ENCODE measurements at regions not wholly inside any gene's neighbourhood (a gene's known extent, or its start where the extent isn't known, plus 50 kb on each side); places are given as distances from the start of the nearest gene placed in this dataset.

DNA sequence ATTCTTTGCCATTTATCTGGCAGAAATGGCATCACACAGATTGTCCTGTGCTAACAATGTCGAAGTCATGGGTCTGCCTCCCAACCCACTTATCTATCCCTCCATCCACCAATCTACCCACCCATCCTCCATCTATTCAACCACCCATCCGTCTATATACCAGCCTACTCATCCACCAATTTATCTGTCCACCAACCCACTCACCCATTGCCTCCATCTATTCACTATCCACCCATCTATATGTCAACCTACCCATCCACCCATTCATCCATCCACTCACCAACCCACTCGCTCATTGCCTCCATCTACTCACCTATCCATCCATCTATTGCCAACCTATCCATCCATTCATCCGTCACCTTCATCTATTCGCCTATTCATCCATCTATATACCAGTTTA is 521.2 kb downstream of the SHQ1 start:
- ChIA-PET POLR2A (ENCODE audit: partially characterized antibody) (no interaction called here), CTCF (ENCODE audit: partially characterized antibody) (no interaction called here)
- Histone ChIP-seq H3K4me1 (ENCODE audit: insufficient read depth, low read length) (no peaks in the 10 kb centered on the region), H3K36me3 (ENCODE audit: insufficient read depth, low read length) (no peaks in the 10 kb centered on the region), H3K9me3 (ENCODE audit: control insufficient read depth in 1 of 2, low read length in 2 of 2) (no peaks in the 10 kb centered on the region), H3K27me3 (ENCODE audit: insufficient read depth, low read length) (no peaks in the 10 kb centered on the region), H3K4me3 (ENCODE audit: low read length in 2 of 2) (no peak overlapping the region), H3K27ac (ENCODE audit: low read depth, low read length) (no peak overlapping the region)
- no peaks in the 10 kb centered on the region for H3K4me1 Mint-ChIP-seq
- no peak for DNase-seq
- no peaks in the 10 kb centered on the region for H3K36me3 Mint-ChIP-seq
- H3K9me3 Mint-ChIP-seq: peaks cover 0 to 3% (median 0%) of the 10 kb centered on the region in 8 donors
- intact Hi-C loops (cut with micrococcal nuclease): no loop called here
- peaks cover 0 to 5% of the 10 kb centered on the region in 2 donors for H3K27me3 Mint-ChIP-seq
- H3K4me3 Mint-ChIP-seq: no peak overlapping the region
- no peak overlapping the region for H3K27ac Mint-ChIP-seq

DNA sequence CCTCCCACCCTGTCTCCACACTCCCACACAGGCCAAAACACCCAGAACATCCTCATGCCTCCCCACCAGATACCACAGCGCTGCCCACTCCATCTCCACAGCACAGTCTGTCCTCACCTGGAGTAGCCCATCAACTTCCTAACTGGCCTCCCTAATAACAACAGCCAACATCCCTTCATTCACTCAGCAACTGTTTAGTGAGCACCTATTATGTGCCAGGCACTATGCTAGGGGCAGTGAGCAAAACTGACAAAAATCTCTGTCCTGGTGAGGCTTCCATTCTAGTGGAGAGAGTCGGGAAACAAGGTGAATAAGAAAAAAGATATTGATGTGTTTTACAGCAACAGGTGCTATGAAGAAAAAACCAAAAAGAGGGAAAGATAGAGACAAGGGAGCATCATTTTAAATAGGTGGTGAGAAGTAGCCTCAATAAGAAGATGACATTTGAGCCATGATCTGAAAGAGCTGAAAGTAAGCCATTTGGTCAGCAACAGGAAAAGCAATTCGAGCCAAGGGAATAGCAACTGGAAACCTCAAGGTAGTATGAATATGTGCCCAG is 523.9 kb downstream of the SHQ1 start:
- no peaks in the 10 kb centered on the region for H3K4me1 ChIP-seq (ENCODE audit: insufficient read depth, low read length)
- H3K4me1 Mint-ChIP-seq: no peaks in the 10 kb centered on the region
- H3K9me3 ChIP-seq (ENCODE audit: control insufficient read depth in 1 of 2, low read length in 2 of 2): no peaks in the 10 kb centered on the region
- H3K4me3 ChIP-seq (ENCODE audit: low read length in 2 of 2): no peak overlapping the region
- H3K36me3 Mint-ChIP-seq: no peaks in the 10 kb centered on the region
- intact Hi-C loops (cut with micrococcal nuclease): no loop called here
- H3K27me3 Mint-ChIP-seq: peaks cover 0 to 5% of the 10 kb centered on the region in 2 donors
- H3K27me3 ChIP-seq (ENCODE audit: insufficient read depth, low read length): no peaks in the 10 kb centered on the region
- CTCF ChIA-PET (ENCODE audit: partially characterized antibody): no interaction called here
- POLR2A ChIA-PET (ENCODE audit: partially characterized antibody): no interaction called here
- no peak overlapping the region for H3K4me3 Mint-ChIP-seq
- H3K9me3 Mint-ChIP-seq: peaks cover 0 to 4% (median 0%) of the 10 kb centered on the region in 8 donors
- no peak overlapping the region for H3K27ac ChIP-seq (ENCODE audit: low read depth, low read length)
- H3K27ac Mint-ChIP-seq: no peak overlapping the region
- H3K36me3 ChIP-seq (ENCODE audit: insufficient read depth, low read length): no peaks in the 10 kb centered on the region
- DNase-seq: no peak

DNA sequence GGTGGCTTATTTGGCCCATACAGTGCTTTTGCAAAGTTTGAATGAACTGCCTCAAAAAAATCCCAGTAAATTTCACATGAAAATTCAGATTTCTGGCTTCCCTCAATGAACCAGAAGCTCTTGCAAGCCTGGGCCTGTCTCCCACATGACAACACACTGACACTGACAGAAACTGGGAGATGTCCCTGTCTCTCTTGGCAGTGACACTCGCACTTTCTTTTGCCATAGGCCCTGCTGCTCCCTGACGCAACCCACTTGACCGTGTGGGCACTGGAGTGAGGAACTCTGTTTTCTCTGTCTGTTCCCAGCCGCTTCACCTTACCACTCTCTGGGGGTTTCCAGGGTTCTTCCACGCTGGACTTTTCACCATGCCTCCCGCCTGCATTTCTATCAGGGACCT is 524.5 kb downstream of the SHQ1 start:
- Histone ChIP-seq H3K4me3 (ENCODE audit: low read length in 2 of 2) (no peak overlapping the region), H3K27ac (ENCODE audit: low read depth, low read length) (no peak overlapping the region), H3K4me1 (ENCODE audit: insufficient read depth, low read length) (no peaks in the 10 kb centered on the region), H3K9me3 (ENCODE audit: control insufficient read depth in 1 of 2, low read length in 2 of 2) (no peaks in the 10 kb centered on the region), H3K36me3 (ENCODE audit: insufficient read depth, low read length) (no peaks in the 10 kb centered on the region), H3K27me3 (ENCODE audit: insufficient read depth, low read length) (no peaks in the 10 kb centered on the region)
- no peaks in the 10 kb centered on the region for H3K36me3 Mint-ChIP-seq
- CTCF ChIA-PET (ENCODE audit: partially characterized antibody): no interaction called here
- no peaks in the 10 kb centered on the region for H3K4me1 Mint-ChIP-seq
- H3K9me3 Mint-ChIP-seq: peaks cover 0 to 4% (median 0%) of the 10 kb centered on the region in 8 donors
- H3K4me3 Mint-ChIP-seq: no peak overlapping the region
- no peak overlapping the region for H3K27ac Mint-ChIP-seq
- POLR2A ChIA-PET (ENCODE audit: partially characterized antibody): no interaction called here
- peaks cover 0 to 5% of the 10 kb centered on the region in 2 donors for H3K27me3 Mint-ChIP-seq
- DNase-seq: no peak
- intact Hi-C loops (cut with micrococcal nuclease): no loop called here

DNA sequence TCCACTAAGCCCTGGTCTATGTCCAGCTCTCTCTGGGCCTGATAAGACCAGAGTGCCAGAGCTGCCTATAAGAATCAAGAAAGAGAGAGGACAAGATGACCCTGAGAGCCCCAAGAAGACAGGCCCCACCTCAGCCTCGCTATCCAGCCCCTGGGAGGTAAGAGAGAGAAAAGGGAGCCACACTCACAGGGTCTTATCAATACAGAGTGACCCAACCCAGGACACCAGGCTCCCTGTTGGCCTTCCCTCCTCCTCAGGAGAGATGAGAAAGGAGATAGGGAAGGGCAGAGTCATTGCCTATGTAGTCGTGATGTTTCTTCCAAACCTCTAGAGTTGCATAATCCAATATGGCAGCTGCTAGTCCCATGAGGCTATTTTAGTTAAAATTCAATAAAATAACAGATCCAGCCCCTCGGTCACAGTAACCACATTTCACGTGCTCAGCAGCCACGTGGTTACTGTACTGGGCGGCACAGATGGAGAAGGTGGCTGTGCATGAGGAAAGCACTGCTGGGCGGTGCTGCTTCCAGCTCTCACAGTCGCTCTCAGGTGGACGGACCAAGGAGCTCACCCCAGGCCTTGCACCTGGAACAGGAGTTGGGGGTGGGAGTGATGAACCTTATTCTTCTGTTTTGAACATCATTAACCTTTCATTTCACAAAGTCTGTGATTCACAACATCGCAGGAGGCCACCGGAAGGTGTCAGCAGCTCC is 525.8 kb downstream of the SHQ1 start:
- Mint-ChIP-seq H3K27ac (no peak overlapping the region), H3K4me3 (no peak overlapping the region), H3K9me3 (peaks cover 0 to 4% (median 0%) of the 10 kb centered on the region in 8 donors), H3K4me1 (no peaks in the 10 kb centered on the region), H3K36me3 (no peaks in the 10 kb centered on the region), H3K27me3 (peaks cover 0 to under 1% of the 10 kb centered on the region in 2 donors)
- CTCF ChIA-PET (ENCODE audit: partially characterized antibody): no interaction called here
- no peaks in the 10 kb centered on the region for H3K36me3 ChIP-seq (ENCODE audit: insufficient read depth, low read length)
- POLR2A ChIA-PET (ENCODE audit: partially characterized antibody): no interaction called here
- H3K27me3 ChIP-seq (ENCODE audit: insufficient read depth, low read length): no peaks in the 10 kb centered on the region
- intact Hi-C loops (cut with micrococcal nuclease): no loop called here
- H3K4me1 ChIP-seq (ENCODE audit: insufficient read depth, low read length): no peaks in the 10 kb centered on the region
- no peak overlapping the region for H3K4me3 ChIP-seq (ENCODE audit: low read length in 2 of 2)
- H3K9me3 ChIP-seq (ENCODE audit: control insufficient read depth in 1 of 2, low read length in 2 of 2): no peaks in the 10 kb centered on the region
- H3K27ac ChIP-seq (ENCODE audit: low read depth, low read length): no peak overlapping the region
- no peak for DNase-seq

DNA sequence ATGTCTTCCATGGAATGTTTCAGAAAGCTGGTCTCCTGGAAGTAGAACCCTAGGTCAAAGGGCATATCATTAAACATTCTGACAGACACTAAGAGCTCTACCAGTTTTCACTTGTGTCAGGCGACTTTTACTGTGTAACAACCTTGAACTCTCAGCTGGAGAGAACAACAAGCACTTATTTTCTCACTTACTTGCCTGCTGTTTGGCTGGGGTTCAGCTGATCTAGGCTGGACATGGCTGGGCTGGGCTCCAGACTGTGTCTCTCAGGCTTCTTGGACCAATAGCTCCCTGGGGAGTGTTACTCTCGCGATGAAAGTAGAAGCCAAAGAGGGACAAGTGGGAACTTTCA is 527.3 kb downstream of the SHQ1 start:
- DNase-seq: no peak
- intact Hi-C loops (cut with micrococcal nuclease): no loop called here
- Mint-ChIP-seq H3K27me3 (no peaks in the 10 kb centered on the region), H3K36me3 (no peaks in the 10 kb centered on the region), H3K4me3 (no peak overlapping the region), H3K4me1 (no peaks in the 10 kb centered on the region), H3K27ac (no peak overlapping the region), H3K9me3 (peaks cover 0 to 2% (median 0%) of the 10 kb centered on the region in 8 donors)
- Histone ChIP-seq H3K9me3 (ENCODE audit: control insufficient read depth in 1 of 2, low read length in 2 of 2) (no peaks in the 10 kb centered on the region), H3K4me3 (ENCODE audit: low read length in 2 of 2) (no peak overlapping the region), H3K36me3 (ENCODE audit: insufficient read depth, low read length) (no peaks in the 10 kb centered on the region), H3K4me1 (ENCODE audit: insufficient read depth, low read length) (no peaks in the 10 kb centered on the region), H3K27me3 (ENCODE audit: insufficient read depth, low read length) (no peaks in the 10 kb centered on the region), H3K27ac (ENCODE audit: low read depth, low read length) (no peak overlapping the region)
- CTCF ChIA-PET (ENCODE audit: partially characterized antibody): no interaction called here
- POLR2A ChIA-PET (ENCODE audit: partially characterized antibody): no interaction called here

DNA sequence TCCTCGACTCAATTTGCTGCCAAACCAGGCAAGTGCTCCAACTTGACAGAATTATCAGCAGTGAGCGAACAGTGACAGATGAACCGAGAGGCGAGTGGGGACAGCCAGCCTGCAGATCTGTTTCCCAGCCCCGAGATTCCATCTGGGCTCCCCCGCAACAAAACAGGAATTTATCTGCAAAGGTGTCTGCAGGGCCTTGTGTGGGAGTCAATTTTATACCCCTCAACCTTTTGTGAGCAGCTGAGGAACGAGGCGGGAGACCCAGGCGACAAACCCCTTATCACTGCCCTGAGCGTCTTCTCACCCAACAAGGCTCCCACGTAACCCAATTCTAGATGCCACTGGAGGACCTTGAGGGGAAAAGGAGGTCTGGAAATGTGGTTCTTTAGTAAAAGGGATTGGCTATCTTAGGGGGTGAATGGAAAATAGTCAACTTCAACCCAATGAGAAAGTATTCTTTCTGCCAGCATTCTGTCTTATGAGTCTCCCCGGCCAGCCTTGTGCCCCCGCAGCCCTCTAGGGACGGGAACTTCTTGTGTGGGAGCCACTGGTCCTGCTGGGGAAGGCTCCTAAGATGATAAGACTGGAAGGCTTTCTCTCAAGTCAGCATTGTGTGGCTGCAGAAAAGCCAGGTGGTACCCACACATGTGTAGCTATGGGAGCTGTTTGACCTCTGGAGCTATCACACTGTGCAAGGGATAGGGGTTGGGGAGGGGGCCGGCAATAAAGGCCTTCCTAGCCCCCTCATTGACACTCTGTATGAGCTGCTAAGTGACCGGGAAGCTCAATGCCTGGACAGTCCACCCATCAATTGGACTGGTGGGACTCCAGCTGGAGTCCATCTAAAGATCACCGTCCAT is 527.9 kb downstream of the SHQ1 start:
- H3K27me3 ChIP-seq (ENCODE audit: insufficient read depth, low read length): no peaks in the 10 kb centered on the region
- DNase-seq: no peak
- intact Hi-C loops (cut with micrococcal nuclease): no loop called here
- no peaks in the 10 kb centered on the region for H3K4me1 ChIP-seq (ENCODE audit: insufficient read depth, low read length)
- Mint-ChIP-seq H3K27ac (no peak overlapping the region), H3K27me3 (no peaks in the 10 kb centered on the region), H3K4me1 (no peaks in the 10 kb centered on the region), H3K4me3 (no peak overlapping the region), H3K9me3 (peaks cover 0 to 2% (median 0%) of the 10 kb centered on the region in 8 donors), H3K36me3 (no peaks in the 10 kb centered on the region)
- ChIA-PET POLR2A (ENCODE audit: partially characterized antibody) (no interaction called here), CTCF (ENCODE audit: partially characterized antibody) (no interaction called here)
- H3K4me3 ChIP-seq (ENCODE audit: low read length in 2 of 2): no peak overlapping the region
- no peaks in the 10 kb centered on the region for H3K36me3 ChIP-seq (ENCODE audit: insufficient read depth, low read length)
- H3K9me3 ChIP-seq (ENCODE audit: control insufficient read depth in 1 of 2, low read length in 2 of 2): no peaks in the 10 kb centered on the region
- H3K27ac ChIP-seq (ENCODE audit: low read depth, low read length): no peak overlapping the region

DNA sequence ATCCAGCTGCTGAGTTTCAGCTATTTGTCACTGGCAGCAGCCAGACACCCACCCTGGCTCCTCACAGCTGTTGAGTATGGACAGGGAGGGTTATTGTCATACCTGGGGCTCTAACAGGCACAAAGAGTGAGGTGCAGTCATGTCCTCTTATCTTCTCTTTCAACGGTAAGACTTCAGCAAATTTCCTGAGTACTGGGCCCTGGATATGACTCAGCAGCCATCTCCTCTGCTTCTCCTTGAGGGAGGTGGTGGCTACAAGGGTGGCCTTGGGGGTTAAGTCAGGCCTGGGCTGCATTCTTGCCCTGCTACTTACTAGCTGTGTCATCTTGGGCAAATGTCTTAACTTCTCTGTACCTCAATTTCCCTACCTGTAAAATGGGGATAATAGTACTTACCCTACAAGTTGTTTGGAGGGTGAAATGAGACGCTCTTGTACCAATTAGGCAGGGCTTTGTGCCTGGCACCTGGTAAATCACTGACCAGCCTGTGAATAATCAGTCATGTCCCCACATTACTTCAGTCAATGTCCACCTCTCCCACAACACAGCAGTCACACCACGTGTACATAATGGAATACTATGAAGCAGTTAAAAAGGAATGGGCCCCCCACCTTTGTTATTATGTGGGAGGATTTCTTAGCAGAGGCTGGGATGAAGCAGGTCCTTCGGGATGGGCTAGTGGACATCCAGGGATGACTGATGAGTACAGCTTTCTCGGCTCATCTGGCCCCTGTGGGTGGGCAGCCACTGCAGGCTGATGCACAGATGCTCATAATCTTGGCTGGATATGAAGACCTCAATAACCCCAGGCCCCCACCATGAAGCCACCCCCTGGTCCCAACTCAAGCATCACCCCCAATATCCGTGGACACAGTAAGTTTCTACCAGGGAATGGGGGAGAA is 528.8 kb downstream of the SHQ1 start:
- no peak overlapping the region for H3K27ac ChIP-seq (ENCODE audit: low read depth, low read length)
- no peaks in the 10 kb centered on the region for H3K27me3 Mint-ChIP-seq
- no peaks in the 10 kb centered on the region for H3K36me3 Mint-ChIP-seq
- no peaks in the 10 kb centered on the region for H3K36me3 ChIP-seq (ENCODE audit: insufficient read depth, low read length)
- CTCF ChIA-PET (ENCODE audit: partially characterized antibody): no interaction called here
- POLR2A ChIA-PET (ENCODE audit: partially characterized antibody): no interaction called here
- no peak for DNase-seq
- peaks cover 0 to 3% (median 0%) of the 10 kb centered on the region in 8 donors for H3K9me3 Mint-ChIP-seq
- H3K4me3 ChIP-seq (ENCODE audit: low read length in 2 of 2): no peak overlapping the region
- intact Hi-C loops (cut with micrococcal nuclease): no loop called here
- H3K9me3 ChIP-seq (ENCODE audit: control insufficient read depth in 1 of 2, low read length in 2 of 2): no peaks in the 10 kb centered on the region
- H3K4me1 Mint-ChIP-seq: no peaks in the 10 kb centered on the region
- no peaks in the 10 kb centered on the region for H3K27me3 ChIP-seq (ENCODE audit: insufficient read depth, low read length)
- H3K4me1 ChIP-seq (ENCODE audit: insufficient read depth, low read length): no peaks in the 10 kb centered on the region
- H3K27ac Mint-ChIP-seq: no peak overlapping the region
- H3K4me3 Mint-ChIP-seq: no peak overlapping the region

Measured in CD4-positive, alpha-beta memory T cell (primary cell).